A549 (cell line): ENCODE measurements at regions not wholly inside any gene's neighbourhood (a gene's known extent, or its start where the extent isn't known, plus 50 kb on each side); places are given as distances from the start of the nearest gene placed in this dataset.

Experiments used
- ATAC-seq, 2 experiments: fragments of 200-7000 bp in 1 of 2; fragments of >200 bp in 1 of 2; cut with Nextera tagmentation in 1 of 2; cut with Tn5 transposase in 1 of 2; 3 replicates each; pipeline versions ENCODE4 v1.8.0 to v1.9.1; 2018 to 2020; ENCODE audit warnings: mild to moderate bottlenecking in 1 of 2, moderate library complexity in 1 of 2
- CTCF ChIA-PET: fragments of 300-600 bp; sonication (Branson Sonifier 250); formaldehyde crosslinking; extraction: SDS; loops from one replicate; lab custom pipeline; 2021; ENCODE audit warnings: antibody characterized with exemption, inconsistent platforms; lab: Yijun Ruan, JAX
- POLR2A ChIA-PET: fragments of 350-600 bp; formaldehyde crosslinking; extraction: SDS; loops from one replicate; lab custom pipeline; 2021; ENCODE audit warnings: antibody characterized with exemption, inconsistent platforms; lab: Yijun Ruan, JAX
- DNase-seq, 2 experiments: peaks; one replicate each; pipeline versions ENCODE4 v3.0.0 to v3.0.0-alpha.2; 2011 to 2016; ENCODE audit warnings: low read depth in 1 of 2, low spot score in 1 of 2
- FAIRE-seq: peaks from 2 replicates; lab custom pipeline; 2011; peaks lifted over from hg19 to GRCh38; lab: Jason Lieb, UNC
- H3K27ac ChIP-seq, 2 experiments: fragments of >200 bp; sonication (Bioruptor Twin); formaldehyde crosslinking; 3 replicates each; pipeline ENCODE4 v1.5.1; 2016 to 2017
- H3K4me1 ChIP-seq: fragments of >200 bp; sonication (Bioruptor Twin); formaldehyde crosslinking; 3 replicates; pipeline ENCODE4 v1.6.1; 2016
- H3K4me2 ChIP-seq: fragments of >200 bp; sonication (Bioruptor Twin); formaldehyde crosslinking; 3 replicates; pipeline ENCODE4 v1.6.1; 2016
- H3K4me3 ChIP-seq: fragments of >200 bp; sonication (Bioruptor Twin); formaldehyde crosslinking; 3 replicates; pipeline ENCODE4 v1.5.1; 2016
- H3K9me3 ChIP-seq: fragments of >200 bp; sonication (Bioruptor Twin); formaldehyde crosslinking; 3 replicates; pipeline ENCODE4 v1.6.1; 2016
- CBX2 ChIP-seq: fragments of 200-600 bp; sonication (generic); IDR thresholded peaks from 2 replicates; pipeline ENCODE4 v1.6.1; 2016; ENCODE audit warnings: low read depth, mild to moderate bottlenecking, borderline replicate concordance
- CBX8 ChIP-seq: fragments of 200-600 bp; sonication (generic); IDR thresholded peaks from 2 replicates; pipeline ENCODE4 v1.6.1; 2016
- CHD2 ChIP-seq: fragments of 150-350 bp; IDR thresholded peaks from 2 replicates; pipeline ENCODE4 v1.6.1; 2014; ENCODE audit warnings: low read length; ENCODE audit not compliant: partially characterized antibody
- CHD4 ChIP-seq: fragments of 200-600 bp; sonication (generic); IDR thresholded peaks from 2 replicates; pipeline ENCODE4 v1.6.1; 2016; ENCODE audit warnings: antibody characterized with exemption, mild to moderate bottlenecking, borderline replicate concordance
- CTCF ChIP-seq: fragments of >200 bp; sonication (Bioruptor Twin); formaldehyde crosslinking; IDR thresholded peaks from 3 replicates; pipeline ENCODE4 v1.5.1; 2016
- E2F6 ChIP-seq: IDR thresholded peaks from 2 replicates; pipeline ENCODE4 v1.6.1; 2012; ENCODE audit warnings: low read depth, borderline replicate concordance
- EHF ChIP-seq: fragments of 250-450 bp; sonication (Bioruptor Pico); IDR thresholded peaks from 2 replicates; pipeline ENCODE4 v1.5.0; 2020; ENCODE audit warnings: mild to moderate bottlenecking
- EHMT2 ChIP-seq: fragments of 200-600 bp; sonication (generic); IDR thresholded peaks from 2 replicates; pipeline ENCODE4 v1.6.1; 2016; ENCODE audit warnings: antibody characterized with exemption, low read depth, mild to moderate bottlenecking, moderate library complexity
- EP300 ChIP-seq, 2 experiments: fragments of >200 bp; sonication (Bioruptor Twin); formaldehyde crosslinking; IDR thresholded peaks; 2 replicates in 1 of 2; 3 replicates in 1 of 2; pipeline ENCODE4 v1.6.1; 2016 to 2017
- GATA3 ChIP-seq: IDR thresholded peaks from 2 replicates; pipeline ENCODE4 v1.6.1; 2012; ENCODE audit warnings: borderline replicate concordance
- HDAC2 ChIP-seq: fragments of 200-600 bp; sonication (generic); IDR thresholded peaks from 2 replicates; pipeline ENCODE4 v1.6.1; 2016
- HEYL ChIP-seq: fragments of 250-450 bp; sonication (Bioruptor Pico); IDR thresholded peaks from 2 replicates; pipeline ENCODE4 v1.8.0; 2021; ENCODE audit warnings: mild to moderate bottlenecking, moderate library complexity
- HOXA7 ChIP-seq: fragments of 250-450 bp; sonication (Bioruptor Pico); IDR thresholded peaks from 2 replicates; pipeline ENCODE4 v1.5.0; 2020; ENCODE audit warnings: mild to moderate bottlenecking, moderate library complexity
- HOXB13 ChIP-seq: fragments of 250-450 bp; sonication (Bioruptor Pico); IDR thresholded peaks from 2 replicates; pipeline ENCODE4 v1.5.0; 2020; ENCODE audit warnings: low read depth, mild to moderate bottlenecking, moderate library complexity
- KDM1A ChIP-seq: fragments of 200-600 bp; sonication (generic); IDR thresholded peaks from 2 replicates; pipeline ENCODE4 v1.6.1; 2016; ENCODE audit warnings: low read depth, mild to moderate bottlenecking
- KDM5A ChIP-seq: fragments of 200-600 bp; sonication (generic); IDR thresholded peaks from 2 replicates; pipeline ENCODE4 v1.6.1; 2016; ENCODE audit warnings: antibody characterized with exemption, mild to moderate bottlenecking
- MAZ ChIP-seq: fragments of 150-350 bp; IDR thresholded peaks from 2 replicates; pipeline ENCODE4 v1.6.1; 2014; ENCODE audit warnings: antibody characterized with exemption, low read depth, low read length, borderline replicate concordance
- MYC ChIP-seq: IDR thresholded peaks from 2 replicates; pipeline ENCODE4 v1.6.1; 2012; ENCODE audit warnings: mild to moderate bottlenecking, inconsistent platforms, low read length, improper control_type of control experiment, borderline replicate concordance
- PBX3 ChIP-seq: IDR thresholded peaks from 2 replicates; pipeline ENCODE4 v1.6.1; 2012
- PHF8 ChIP-seq: fragments of 200-600 bp; sonication (generic); IDR thresholded peaks from 2 replicates; pipeline ENCODE4 v1.6.1; 2016; ENCODE audit warnings: low read depth, mild to moderate bottlenecking, antibody characterized with exemption, moderate library complexity, borderline replicate concordance
- POLR2A ChIP-seq: IDR thresholded peaks from 2 replicates; pipeline ENCODE4 v1.6.1; 2012; ENCODE audit warnings: mild to moderate bottlenecking, low read length
- RCOR1 ChIP-seq: fragments of 150-350 bp; IDR thresholded peaks from 2 replicates; pipeline ENCODE4 v1.6.1; 2014; ENCODE audit warnings: antibody characterized with exemption, low read length, low read depth
- RNF2 ChIP-seq: fragments of 200-600 bp; sonication (generic); IDR thresholded peaks from 2 replicates; pipeline ENCODE4 v1.6.1; 2016; ENCODE audit warnings: low read depth, mild to moderate bottlenecking, antibody characterized with exemption, moderate library complexity, borderline replicate concordance
- SMC3 ChIP-seq: fragments of >200 bp; sonication (Bioruptor Twin); formaldehyde crosslinking; IDR thresholded peaks from 3 replicates; pipeline ENCODE4 v1.6.1; 2018; ENCODE audit warnings: inconsistent platforms
- TFCP2L1 ChIP-seq: fragments of 250-450 bp; sonication (Bioruptor Pico); IDR thresholded peaks from 2 replicates; pipeline ENCODE4 v1.5.0; 2021; ENCODE audit warnings: mild to moderate bottlenecking
- USF2 ChIP-seq: fragments of 450-650 bp; IDR thresholded peaks from 2 replicates; pipeline ENCODE4 v1.6.1; 2014; ENCODE audit warnings: antibody characterized with exemption
- ZC3H11A ChIP-seq: fragments of 450-650 bp; IDR thresholded peaks from 2 replicates; pipeline ENCODE4 v1.6.1; 2014; ENCODE audit warnings: antibody characterized with exemption, mild to moderate bottlenecking
- ZFP36 ChIP-seq: fragments of 450-650 bp; IDR thresholded peaks from 2 replicates; pipeline ENCODE4 v1.6.1; 2014; ENCODE audit warnings: borderline replicate concordance; ENCODE audit not compliant: partially characterized antibody
- ZSCAN20 ChIP-seq: fragments of 250-450 bp; sonication (Bioruptor Pico); IDR thresholded peaks from 2 replicates; pipeline ENCODE4 v1.8.0; 2022; ENCODE audit warnings: mild to moderate bottlenecking, moderate library complexity
- WGBS: methylation state at CpG from one replicate; pipeline ENCODE4 v1.1.6; 2017; ENCODE audit errors: missing lambda C conversion rate; 5-methylcytosine and 5-hydroxymethylcytosine counted together

GRCh38 chr9:81146241-81146640 is 543.1 kb downstream of the TLE1 start:
- Histone ChIP-seq H3K9me3 (peaks cover 13% of the 10 kb centered on the region), H3K4me1 (peaks cover 7% of the 10 kb centered on the region; the same call in 1 of the 3 replicates), H3K27ac (no peak overlapping the region), H3K4me3 (no peak overlapping the region), H3K4me2 (no peak overlapping the region)
- peak in 1 of 2 experiments; percentile 21; a peak in 1 of 6 replicates for ATAC-seq
- TF ChIP-seq HEYL (CRISPR knock-in tag) (no peak), HDAC2 (no peak), SMC3 (no peak), POLR2A (no peak), EHMT2 (no peak), KDM1A (no peak), ZC3H11A (no peak), CBX8 (no peak), E2F6 (no peak), HOXB13 (CRISPR knock-in tag) (no peak), CHD2 (no peak), CTCF (no peak), USF2 (no peak), EHF (CRISPR knock-in tag) (no peak), CBX2 (no peak), TFCP2L1 (CRISPR knock-in tag) (no peak), ZFP36 (no peak), KDM5A (no peak), PHF8 (no peak)
- POLR2A ChIA-PET = no interaction called here
- CTCF ChIA-PET = no interaction called here
- no peak for FAIRE-seq
- 22% methylated on average over 3 of the region's 3 CpGs for WGBS
- no peak for DNase-seq

- peaks cover 13% of the 10 kb centered on the region for H3K9me3 ChIP-seq
- ChIA-PET POLR2A (no interaction called here), CTCF (interaction anchor here (0.9 kb wide), 1 partner anchor 17 kb away, joined by 3 read pairs; no protein-coding TSS in a partner anchor)
- H3K4me3 ChIP-seq = no peak overlapping the region
- DNase-seq = no peak
- no peak overlapping the region; a peak in 1 of 6 replicates for H3K27ac ChIP-seq
- no peak for FAIRE-seq
- H3K4me1 ChIP-seq = peaks cover 7% of the 10 kb centered on the region; the same call in 1 of the 3 replicates
- no peak overlapping the region for H3K4me2 ChIP-seq
- no peak for ATAC-seq
- TF ChIP-seq ZFP36 (no peak), HDAC2 (no peak), TFCP2L1 (CRISPR knock-in tag) (no peak), MAZ (no peak), PBX3 (no peak), E2F6 (no peak), RCOR1 (no peak), HOXA7 (CRISPR knock-in tag) (no peak), SMC3 (no peak), GATA3 (no peak), CHD4 (no peak), EP300 (IDR thresholded peaks at IDR 0.05) (no peak), MYC (no peak), RNF2 (no peak), ZSCAN20 (CRISPR knock-in tag) (no peak)
- WGBS = 67% methylated on average over 10 of the region's 10 CpGs
Observed at GRCh38 chr9:81145331-81145963, 543.9 kb downstream of the TLE1 start.
